ENCODE measurements at regions not wholly inside any gene's neighbourhood (a gene's known extent, or its start where the extent isn't known, plus 50 kb on each side); places are given as distances from the start of the nearest gene placed in this dataset.

DNA sequence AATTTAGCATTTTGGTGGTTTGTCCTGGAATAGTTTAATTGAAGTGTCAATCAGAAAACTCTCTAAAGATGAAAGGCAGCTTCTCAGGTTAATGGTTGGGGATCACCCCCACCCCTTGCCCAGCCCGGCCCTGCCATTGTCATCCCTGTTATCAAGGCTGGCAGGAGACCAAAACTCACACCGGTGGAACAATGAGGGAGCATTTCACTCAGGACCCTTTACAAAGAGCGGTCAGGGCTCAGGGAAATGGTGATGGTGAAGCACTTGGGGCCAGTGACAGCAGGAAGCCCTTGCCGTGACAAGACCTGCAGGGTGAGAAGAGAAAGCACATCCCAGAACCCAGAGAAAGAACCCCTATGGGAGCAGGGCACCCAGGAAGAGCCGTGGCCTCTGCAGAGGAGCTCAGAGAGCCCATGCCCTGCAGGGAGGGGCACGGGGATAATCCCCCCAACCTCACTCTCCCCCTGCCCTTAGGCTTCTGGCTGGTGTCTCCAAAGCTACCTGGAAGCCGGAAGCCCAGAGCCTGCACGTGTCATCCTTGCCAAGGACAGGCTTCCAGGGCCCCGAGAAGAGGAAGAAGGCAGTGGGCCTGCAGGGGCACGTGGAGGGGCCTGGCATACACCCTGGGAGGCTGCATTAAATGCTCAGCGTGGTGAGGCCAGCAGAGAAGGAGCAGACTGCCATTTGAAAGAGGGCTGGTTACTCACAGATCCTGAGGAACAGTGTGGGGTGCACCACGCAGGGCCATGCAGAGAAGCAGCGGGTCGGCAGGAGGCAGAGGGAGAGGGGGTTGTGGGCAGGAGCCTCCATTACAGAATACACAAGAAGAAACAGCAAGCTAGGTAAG is 80.6 kb upstream of the PRR20G start:
- TF ChIP-seq EZH2 (IDR thresholded peaks at IDR 0.05): no peak
- TF ChIP-seq, protein P1, sequence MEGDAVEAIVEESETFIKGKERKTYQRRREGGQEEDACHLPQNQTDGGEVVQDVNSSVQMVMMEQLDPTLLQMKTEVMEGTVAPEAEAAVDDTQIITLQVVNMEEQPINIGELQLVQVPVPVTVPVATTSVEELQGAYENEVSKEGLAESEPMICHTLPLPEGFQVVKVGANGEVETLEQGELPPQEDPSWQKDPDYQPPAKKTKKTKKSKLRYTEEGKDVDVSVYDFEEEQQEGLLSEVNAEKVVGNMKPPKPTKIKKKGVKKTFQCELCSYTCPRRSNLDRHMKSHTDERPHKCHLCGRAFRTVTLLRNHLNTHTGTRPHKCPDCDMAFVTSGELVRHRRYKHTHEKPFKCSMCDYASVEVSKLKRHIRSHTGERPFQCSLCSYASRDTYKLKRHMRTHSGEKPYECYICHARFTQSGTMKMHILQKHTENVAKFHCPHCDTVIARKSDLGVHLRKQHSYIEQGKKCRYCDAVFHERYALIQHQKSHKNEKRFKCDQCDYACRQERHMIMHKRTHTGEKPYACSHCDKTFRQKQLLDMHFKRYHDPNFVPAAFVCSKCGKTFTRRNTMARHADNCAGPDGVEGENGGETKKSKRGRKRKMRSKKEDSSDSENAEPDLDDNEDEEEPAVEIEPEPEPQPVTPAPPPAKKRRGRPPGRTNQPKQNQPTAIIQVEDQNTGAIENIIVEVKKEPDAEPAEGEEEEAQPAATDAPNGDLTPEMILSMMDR (IDR thresholded peaks at IDR 0.05): no peak
- no peak for TF ChIP-seq EZH2phosphoT487 (IDR thresholded peaks at IDR 0.05)
- peak; percentile 52 for DNase-seq (ENCODE audit: low spot score)
- Histone ChIP-seq H3K27me3 (peaks cover 3% of the 10 kb centered on the region), H3K27ac (no peak overlapping the region), H3K4me2 (peak overlapping the region; percentile 43), H2AFZ (replicated peaks) (no peak overlapping the region), H3K9me3 (ENCODE audit: low read depth) (no peaks in the 10 kb centered on the region), H4K20me1 (ENCODE audit: low read depth) (no peaks in the 10 kb centered on the region), H3K79me2 (ENCODE audit: low read depth) (no peaks in the 10 kb centered on the region), H3K4me1 (peaks cover 14% of the 10 kb centered on the region), H3F3A (ENCODE audit: low read depth) (no peaks in the 10 kb centered on the region), H3K9ac (no peak overlapping the region), H3K36me3 (no peaks in the 10 kb centered on the region), H3K4me3 (no peak overlapping the region)
- H3K9me3 Mint-ChIP-seq: no peaks in the 10 kb centered on the region
- no peaks in the 10 kb centered on the region for H3K36me3 Mint-ChIP-seq
- no peak overlapping the region for H3K4me3 Mint-ChIP-seq
- peak overlapping the region; percentile 51 for H3K27ac Mint-ChIP-seq
- peaks cover 9% of the 10 kb centered on the region for H3K27me3 Mint-ChIP-seq (ENCODE audit: insufficient read depth, low read depth)
- peaks cover 57% of the 10 kb centered on the region for H3K4me1 Mint-ChIP-seq

DNA sequence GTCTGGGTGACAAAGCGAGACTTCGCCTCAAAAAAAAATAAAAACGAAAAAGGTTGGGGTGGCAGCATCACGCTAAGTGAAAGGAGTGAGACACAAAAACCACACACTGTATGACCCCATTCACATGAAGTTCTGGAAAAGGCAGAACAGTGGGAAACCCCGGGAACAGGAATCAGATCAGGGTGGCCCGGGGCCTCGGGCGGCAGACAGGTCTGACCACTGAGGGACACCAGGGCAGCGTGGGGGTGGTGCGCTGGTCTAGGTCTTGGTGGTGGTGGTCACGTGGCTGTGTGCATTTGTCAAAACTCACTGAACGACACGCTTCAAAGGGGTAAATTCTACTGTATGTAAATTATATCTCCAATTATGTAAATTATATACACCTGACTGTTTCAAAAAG is 79.7 kb upstream of the PRR20G start:
- peaks cover 3% of the 10 kb centered on the region for H3K27me3 ChIP-seq
- H4K20me1 ChIP-seq (ENCODE audit: low read depth): no peaks in the 10 kb centered on the region
- H3K36me3 ChIP-seq: no peaks in the 10 kb centered on the region
- Mint-ChIP-seq H3K27me3 (ENCODE audit: insufficient read depth, low read depth) (peaks cover 8% of the 10 kb centered on the region), H3K36me3 (no peaks in the 10 kb centered on the region), H3K27ac (no peak overlapping the region), H3K4me1 (peaks cover 51% of the 10 kb centered on the region), H3K4me3 (no peak overlapping the region), H3K9me3 (no peaks in the 10 kb centered on the region)
- no peak for DNase-seq (ENCODE audit: low spot score)
- peaks cover 14% of the 10 kb centered on the region for H3K4me1 ChIP-seq
- no peak overlapping the region for H2AFZ ChIP-seq (replicated peaks)
- no peaks in the 10 kb centered on the region for H3F3A ChIP-seq (ENCODE audit: low read depth)
- no peak overlapping the region for H3K27ac ChIP-seq
- H3K9me3 ChIP-seq (ENCODE audit: low read depth): no peaks in the 10 kb centered on the region
- no peaks in the 10 kb centered on the region for H3K79me2 ChIP-seq (ENCODE audit: low read depth)
- H3K4me2 ChIP-seq: no peak overlapping the region
- no peak overlapping the region for H3K4me3 ChIP-seq
- TF ChIP-seq EZH2phosphoT487 (IDR thresholded peaks at IDR 0.05) (no peak), EZH2 (IDR thresholded peaks at IDR 0.05) (no peak)
- TF ChIP-seq, protein P1 (IDR thresholded peaks at IDR 0.05): no peak
- H3K9ac ChIP-seq: no peak overlapping the region

DNA sequence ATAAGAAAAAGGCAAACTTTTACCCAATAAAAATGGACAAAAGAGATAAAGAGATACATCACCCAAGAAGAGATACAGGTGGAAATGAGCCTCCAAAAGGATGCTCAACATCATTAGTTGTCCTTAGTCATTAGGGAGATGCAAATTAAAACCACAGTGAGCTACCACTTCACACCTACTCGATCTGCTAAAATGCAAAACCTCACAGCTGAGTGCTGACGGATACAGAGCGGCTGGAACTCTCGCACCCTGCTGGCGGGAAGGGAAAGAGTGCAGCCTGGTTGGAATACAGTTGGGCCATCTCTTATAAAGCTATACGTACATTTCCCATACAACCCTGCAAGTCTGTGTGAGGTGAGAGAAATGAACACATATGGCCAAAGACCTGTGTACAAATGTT is 78.5 kb upstream of the PRR20G start:
- Histone ChIP-seq H3K4me3 (no peak overlapping the region), H3K4me1 (peaks cover 14% of the 10 kb centered on the region), H3F3A (ENCODE audit: low read depth) (no peaks in the 10 kb centered on the region), H3K79me2 (ENCODE audit: low read depth) (no peaks in the 10 kb centered on the region), H3K27me3 (peaks cover 3% of the 10 kb centered on the region), H3K9ac (no peak overlapping the region), H3K27ac (no peak overlapping the region), H4K20me1 (ENCODE audit: low read depth) (no peaks in the 10 kb centered on the region), H2AFZ (replicated peaks) (no peak overlapping the region), H3K4me2 (no peak overlapping the region), H3K36me3 (no peaks in the 10 kb centered on the region), H3K9me3 (ENCODE audit: low read depth) (no peaks in the 10 kb centered on the region)
- Mint-ChIP-seq H3K27ac (no peak overlapping the region), H3K4me1 (peaks cover 41% of the 10 kb centered on the region), H3K36me3 (no peaks in the 10 kb centered on the region), H3K4me3 (no peak overlapping the region), H3K27me3 (ENCODE audit: insufficient read depth, low read depth) (peaks cover 9% of the 10 kb centered on the region), H3K9me3 (no peaks in the 10 kb centered on the region)
- DNase-seq (ENCODE audit: low spot score): peak; percentile 26
- TF ChIP-seq, protein P1 (IDR thresholded peaks at IDR 0.05): no peak
- no peak for TF ChIP-seq EZH2 (IDR thresholded peaks at IDR 0.05)
